Activated CD4-positive, alpha-beta T cell treated with anti-CD3 and anti-CD28 coated beads for 36 hours (primary cell): ENCODE measurements at regions not wholly inside any gene's neighbourhood (a gene's known extent, or its start where the extent isn't known, plus 50 kb on each side); places are given as distances from the start of the nearest gene placed in this dataset.

Experiments used
- ATAC-seq: fragments of 200-7000 bp; cut with Tn5 transposase; one replicate; pipeline ENCODE4 v1.10.0; 2021; ENCODE audit warnings: mild to moderate bottlenecking, moderate library complexity
- CTCF ChIA-PET: fragments of 350-600 bp; sonication (Branson Sonifier 250); formaldehyde crosslinking; loops from one replicate; lab custom pipeline; 2021; ENCODE audit warnings: antibody characterized with exemption; lab: Charles Lee
- POLR2A ChIA-PET: fragments of 350-600 bp; sonication (Branson Sonifier 250); formaldehyde crosslinking; loops from one replicate; lab custom pipeline; 2021; ENCODE audit warnings: antibody characterized with exemption, inconsistent platforms; lab: Charles Lee
- DNase-seq: peaks from one replicate; pipeline ENCODE4 v3.0.0-alpha.2; 2020
- H3K27ac Mint-ChIP-seq: one replicate; pipeline ENCODE4 v1.8.0; 2021; ENCODE audit warnings: mixed read lengths
- H3K27me3 Mint-ChIP-seq: one replicate; pipeline ENCODE4 v1.8.0; 2021; ENCODE audit warnings: mixed read lengths
- H3K36me3 Mint-ChIP-seq: one replicate; pipeline ENCODE4 v1.8.0; 2021; ENCODE audit warnings: low read depth, mixed read lengths
- H3K4me1 Mint-ChIP-seq: one replicate; pipeline ENCODE4 v1.8.0; 2021; ENCODE audit warnings: mixed read lengths
- H3K4me3 Mint-ChIP-seq: one replicate; pipeline ENCODE4 v1.8.0; 2021; ENCODE audit warnings: mild to moderate bottlenecking, moderate library complexity, mixed read lengths
- H3K9me3 Mint-ChIP-seq: one replicate; pipeline ENCODE4 v1.8.0; 2021; ENCODE audit warnings: low read depth, mixed read lengths
- intact Hi-C, 2 experiments: fragments of 100-400 bp; cut with DNase I in 1 of 2; cut with micrococcal nuclease in 1 of 2; formaldehyde crosslinking; loops; one replicate each; pipeline versions ENCODE4 v1.14.2 to v1.15.1; 2022 to 2024; cut with DNase I, micrococcal nuclease

DNA sequence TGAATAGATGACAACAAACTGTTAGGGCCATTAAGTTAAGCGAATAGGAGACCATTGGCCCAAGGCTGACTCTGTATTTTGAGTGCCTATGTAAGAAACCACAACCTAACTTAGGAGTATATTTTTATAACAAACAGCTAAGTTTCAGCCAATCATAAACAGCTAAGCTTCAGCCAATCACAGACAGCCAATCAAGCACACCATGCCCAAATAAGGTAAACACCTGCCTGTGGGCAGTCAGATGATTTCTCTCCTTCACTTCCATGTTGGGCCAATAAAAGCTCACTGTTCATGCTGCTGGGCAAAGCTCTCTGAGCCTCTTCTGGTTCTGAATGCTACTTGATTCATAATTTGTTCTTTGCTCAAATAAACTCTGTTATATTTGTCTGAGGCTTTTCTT lies 344.6 kb downstream of the BTG1 start:
- H3K27me3 Mint-ChIP-seq: no peaks in the 10 kb centered on the region
- peaks cover 3% of the 10 kb centered on the region for H3K4me1 Mint-ChIP-seq
- ATAC-seq (no peak), DNase-seq (no peak)
- H3K9me3 Mint-ChIP-seq: peaks cover 10% of the 10 kb centered on the region
- peaks cover 6% of the 10 kb centered on the region for H3K36me3 Mint-ChIP-seq
- intact Hi-C loops: no loop called here
- ChIA-PET CTCF (interaction anchor here (0.5 to 2.2 kb wide), 4 partner anchors 11 to 47 kb away, joined by 3 to 12 read pairs (median 4); no protein-coding TSS in a partner anchor), POLR2A (no interaction called here)
- no peak overlapping the region for H3K4me3 Mint-ChIP-seq
- H3K27ac Mint-ChIP-seq: no peak overlapping the region

DNA sequence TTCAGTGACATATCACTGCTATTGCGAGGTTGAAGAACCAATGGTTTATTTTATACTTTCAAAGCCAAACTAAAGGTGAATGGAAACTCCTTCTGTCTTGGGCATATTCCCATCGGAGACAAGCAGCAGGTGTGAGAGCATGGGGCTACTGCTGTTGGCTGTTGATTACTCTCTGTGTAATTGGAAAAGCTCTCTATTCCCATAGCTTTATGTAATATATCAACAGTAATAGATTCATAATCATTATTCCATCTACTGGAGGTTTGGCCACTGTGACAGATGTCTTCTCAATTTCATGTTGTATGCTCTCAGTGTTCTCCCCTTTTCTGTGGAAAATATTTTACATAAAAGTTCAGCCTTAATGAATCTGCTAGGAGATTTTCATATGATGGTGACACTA lies 352.0 kb downstream of the BTG1 start:
- CTCF ChIA-PET: no interaction called here
- Mint-ChIP-seq H3K27me3 (no peaks in the 10 kb centered on the region), H3K4me3 (no peak overlapping the region), H3K36me3 (no peaks in the 10 kb centered on the region), H3K27ac (no peak overlapping the region), H3K9me3 (no peaks in the 10 kb centered on the region), H3K4me1 (no peaks in the 10 kb centered on the region)
- POLR2A ChIA-PET: no interaction called here
- ATAC-seq: no peak
- DNase-seq: no peak
- intact Hi-C loops: no loop called here

DNA sequence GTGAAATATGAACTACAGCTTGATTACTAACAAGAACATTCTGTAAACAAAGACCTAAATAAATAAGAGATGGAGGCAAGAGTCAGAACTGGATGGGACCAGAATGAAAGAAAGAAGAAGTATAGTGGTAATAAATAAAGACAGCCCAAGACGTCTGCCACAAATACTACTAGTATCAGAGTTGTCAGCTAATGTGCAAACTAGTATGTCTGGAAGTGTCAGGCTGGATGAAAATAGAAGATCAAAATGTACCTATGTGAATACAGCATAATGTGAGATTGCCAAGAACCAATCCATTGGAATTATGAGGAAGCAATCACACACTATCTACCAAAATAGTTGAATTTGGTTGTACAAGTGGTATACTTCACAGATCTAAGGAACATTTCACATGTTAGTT lies 353.0 kb downstream of the BTG1 start:
- POLR2A ChIA-PET: no interaction called here
- Mint-ChIP-seq H3K27me3 (no peaks in the 10 kb centered on the region), H3K9me3 (no peaks in the 10 kb centered on the region), H3K4me3 (no peak overlapping the region), H3K4me1 (peaks cover 1% of the 10 kb centered on the region), H3K36me3 (no peaks in the 10 kb centered on the region), H3K27ac (no peak overlapping the region)
- DNase-seq (no peak), ATAC-seq (no peak)
- CTCF ChIA-PET: no interaction called here
- intact Hi-C loops: no loop called here

DNA sequence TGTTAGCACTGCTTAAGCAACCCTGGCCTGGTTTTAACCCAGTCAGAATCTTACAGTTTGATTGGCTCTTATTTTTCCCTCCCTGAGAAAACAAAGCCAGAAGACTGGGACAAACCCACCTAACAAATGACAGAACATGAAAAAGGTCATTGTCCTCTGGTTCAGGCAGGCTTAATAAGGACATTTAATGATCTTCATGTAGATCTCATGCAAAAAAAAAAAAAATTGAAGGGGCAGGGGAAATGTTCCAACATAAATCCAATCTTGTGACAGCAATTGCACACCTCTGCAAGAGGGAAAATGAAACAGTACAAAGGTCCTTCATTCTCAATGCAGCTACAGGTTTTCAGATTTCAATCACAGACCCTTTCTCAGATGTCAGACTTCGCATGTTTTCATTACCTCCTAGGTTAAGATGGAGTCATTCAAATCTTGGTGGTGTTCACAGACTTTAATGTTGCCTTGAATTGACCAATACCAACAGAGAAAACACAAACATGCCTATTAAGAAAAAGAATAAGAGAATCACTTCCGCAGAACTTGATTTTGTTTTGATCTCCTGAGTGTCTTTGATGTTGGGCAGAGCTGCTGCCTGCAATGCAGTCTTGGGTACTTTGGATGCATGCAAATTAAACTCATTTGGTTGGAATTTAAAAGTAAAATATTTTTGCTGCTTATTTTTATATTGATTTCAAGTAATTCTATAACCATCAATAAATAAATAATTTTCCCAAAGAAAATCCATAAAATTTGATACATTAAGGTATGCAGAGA lies 359.0 kb downstream of the BTG1 start:
- ATAC-seq (no peak), DNase-seq (no peak)
- H3K4me1 Mint-ChIP-seq: peaks cover 26% of the 10 kb centered on the region
- H3K4me3 Mint-ChIP-seq: no peak overlapping the region
- intact Hi-C loops: no loop called here
- no peaks in the 10 kb centered on the region for H3K36me3 Mint-ChIP-seq
- peaks cover 4% of the 10 kb centered on the region for H3K9me3 Mint-ChIP-seq
- no peaks in the 10 kb centered on the region for H3K27me3 Mint-ChIP-seq
- CTCF ChIA-PET: no interaction called here
- H3K27ac Mint-ChIP-seq: no peak overlapping the region
- POLR2A ChIA-PET: no interaction called here

DNA sequence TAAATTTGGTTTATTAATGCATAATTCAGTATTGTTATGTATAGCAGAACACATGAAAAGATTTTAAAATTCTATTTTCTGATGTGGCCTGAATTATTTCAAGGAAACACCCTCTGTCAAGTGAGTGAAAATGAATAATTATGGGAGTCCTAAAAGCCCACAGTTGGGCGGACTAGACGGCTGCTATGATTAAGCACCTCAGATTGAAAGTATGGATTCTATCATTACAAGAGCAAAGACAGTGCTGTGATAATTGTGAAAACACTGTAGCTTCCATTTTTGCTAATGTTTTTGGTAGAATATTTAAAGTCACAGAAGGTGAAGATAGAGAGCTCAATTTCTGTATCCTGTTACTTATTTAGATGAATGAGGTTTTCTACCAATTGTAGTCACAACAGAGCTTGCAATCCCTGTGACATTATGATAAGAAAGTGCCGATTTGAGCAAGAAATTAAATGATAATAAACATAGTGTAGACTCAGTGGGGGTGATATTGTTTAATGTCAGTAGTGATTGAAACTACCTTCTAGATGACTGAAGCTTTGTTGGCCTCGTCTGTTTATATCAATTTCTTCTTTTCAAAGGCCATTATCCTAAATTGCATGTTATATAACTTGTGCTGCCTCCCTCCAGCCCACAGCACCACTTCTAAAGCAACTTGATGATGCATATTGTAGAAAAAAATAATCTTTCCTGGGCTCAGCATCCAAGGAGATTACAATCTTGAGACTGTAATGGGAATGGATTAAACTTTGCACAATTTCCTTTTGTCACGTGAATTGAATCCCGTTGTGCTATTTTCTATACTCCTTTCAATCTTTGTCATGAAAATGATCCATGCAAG lies 359.8 kb downstream of the BTG1 start:
- H3K27ac Mint-ChIP-seq: peak overlapping the region; percentile 19
- ChIA-PET CTCF (interaction anchor here (0.9 kb wide), 1 partner anchor 863 kb away, joined by 3 read pairs; no protein-coding TSS in a partner anchor), POLR2A (no interaction called here)
- H3K4me3 Mint-ChIP-seq: no peak overlapping the region
- peaks cover 4% of the 10 kb centered on the region for H3K9me3 Mint-ChIP-seq
- no peaks in the 10 kb centered on the region for H3K27me3 Mint-ChIP-seq
- H3K36me3 Mint-ChIP-seq: no peaks in the 10 kb centered on the region
- peaks cover 26% of the 10 kb centered on the region for H3K4me1 Mint-ChIP-seq
- ATAC-seq: peak; percentile 91
- peak; percentile 35 for DNase-seq
- intact Hi-C loops: no loop called here

DNA sequence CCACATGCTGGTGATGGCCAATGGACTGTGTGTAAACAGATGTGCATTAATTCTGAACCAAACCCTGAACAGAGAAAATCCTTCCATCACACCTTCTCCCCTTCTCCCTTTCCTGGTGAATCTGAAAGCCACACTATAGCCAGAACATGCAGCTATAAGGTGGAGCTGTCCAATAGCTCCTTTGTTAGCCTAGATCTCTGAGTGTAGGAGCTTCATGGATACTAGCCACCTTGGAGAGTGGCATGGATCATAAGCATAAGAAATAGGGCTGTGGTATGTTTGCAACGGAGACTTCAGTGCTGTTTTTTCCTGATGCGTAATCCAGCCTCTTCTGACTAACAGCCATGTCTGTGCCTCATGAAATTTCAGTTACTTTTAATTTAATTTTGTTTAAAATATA lies 364.5 kb downstream of the BTG1 start:
- ChIA-PET POLR2A (interaction anchor here (0.7 kb wide), 1 partner anchor 763 kb away, joined by 3 read pairs; no protein-coding TSS in a partner anchor), CTCF (interaction anchor here (3.5 kb wide), 1 partner anchor 30 kb away, joined by 14 read pairs; no protein-coding TSS in a partner anchor)
- intact Hi-C loops: no loop called here
- no peak for ATAC-seq
- no peak overlapping the region for H3K27ac Mint-ChIP-seq
- H3K4me1 Mint-ChIP-seq: peaks cover 43% of the 10 kb centered on the region
- H3K4me3 Mint-ChIP-seq: no peak overlapping the region
- H3K9me3 Mint-ChIP-seq: peaks cover 4% of the 10 kb centered on the region
- no peaks in the 10 kb centered on the region for H3K27me3 Mint-ChIP-seq
- no peaks in the 10 kb centered on the region for H3K36me3 Mint-ChIP-seq
- DNase-seq: no peak

DNA sequence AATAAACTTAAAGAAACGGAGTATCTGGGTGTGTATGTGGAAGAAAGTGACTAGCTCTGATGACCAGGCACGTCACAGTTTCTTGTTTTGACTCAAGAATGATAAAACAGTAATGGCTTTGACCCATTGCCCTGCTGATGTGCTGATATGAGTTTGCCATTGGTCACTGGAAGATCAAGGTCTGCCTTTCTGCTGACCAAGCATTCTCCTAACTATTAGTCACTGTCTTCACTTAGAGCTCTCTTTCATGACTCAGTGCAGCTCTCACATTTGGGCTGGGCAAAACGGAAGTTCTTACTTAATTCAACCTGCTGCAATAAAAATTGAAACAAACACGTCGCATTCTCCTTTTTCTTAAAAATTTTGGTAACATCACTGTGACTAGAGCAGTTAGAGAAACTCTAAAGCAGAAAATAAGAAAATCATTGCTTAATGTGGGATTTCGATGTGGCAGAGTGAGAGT lies 366.7 kb downstream of the BTG1 start:
- intact Hi-C loops: loop anchor here (2.0 to 10.0 kb wide), 6 partner anchors 57 to 726 kb away; partner anchors contain the start of gene BTG1 (in 1 of the 2)
- CTCF ChIA-PET: interaction anchor here (0.7 to 2.0 kb wide), 6 partner anchors 22 to 365 kb away, joined by 3 to 11 read pairs (median 4); no protein-coding TSS in a partner anchor
- H3K27me3 Mint-ChIP-seq: no peaks in the 10 kb centered on the region

DNA sequence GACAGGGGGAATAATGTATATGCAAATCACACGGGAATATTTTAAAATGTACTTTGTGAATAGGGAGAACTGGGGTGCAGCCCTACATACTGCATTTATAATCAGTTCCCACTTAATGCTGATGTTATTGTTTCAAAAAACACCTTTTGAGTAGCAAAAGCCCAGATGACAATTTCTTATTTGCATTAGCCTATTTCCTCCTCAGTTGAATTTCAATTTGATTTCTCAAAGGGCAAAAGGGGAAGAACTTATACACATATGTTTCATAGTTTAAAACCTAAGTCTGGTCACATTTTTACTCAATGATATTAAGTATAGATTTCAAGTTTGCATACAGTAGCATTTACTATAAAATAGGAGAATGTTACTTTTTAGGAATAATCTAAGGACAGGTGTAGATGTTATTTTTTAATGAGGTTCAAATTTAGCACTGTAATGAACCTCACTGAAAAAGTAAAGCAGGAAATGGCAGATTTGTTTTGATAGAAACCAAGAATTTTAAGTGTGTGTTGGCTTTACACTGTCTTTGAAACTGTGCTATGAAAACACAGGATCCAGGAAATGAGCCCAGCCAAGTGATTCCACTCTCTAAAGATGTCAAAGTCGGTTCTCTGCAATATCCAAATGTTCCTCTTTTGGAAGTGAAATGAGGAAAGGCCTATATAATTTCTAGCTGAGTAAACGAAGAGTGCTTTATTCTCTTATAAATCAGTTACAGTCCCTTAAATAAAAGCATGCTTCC lies 367.4 kb downstream of the BTG1 start:
- Mint-ChIP-seq H3K4me1 (peaks cover 42% of the 10 kb centered on the region), H3K4me3 (no peak overlapping the region), H3K27ac (peak overlapping the region; percentile 81), H3K27me3 (no peaks in the 10 kb centered on the region), H3K9me3 (peaks cover 4% of the 10 kb centered on the region), H3K36me3 (no peaks in the 10 kb centered on the region)
- ChIA-PET CTCF (interaction anchor here (0.7 to 2.0 kb wide), 5 partner anchors 23 to 209 kb away, joined by 3 to 11 read pairs (median 3); no protein-coding TSS in a partner anchor), POLR2A (interaction anchor here (0.7 kb wide), 1 partner anchor 391 kb away, joined by 3 read pairs; no protein-coding TSS in a partner anchor)
- ATAC-seq (peak; percentile 45), DNase-seq (no peak)
- intact Hi-C loops: loop anchor here (2.0 to 10.0 kb wide), 6 partner anchors 56 to 727 kb away; partner anchors contain the start of gene BTG1 (in 1 of the 2)

More for the DNA sequence above, 366.7 kb downstream of the BTG1 start:
- Mint-ChIP-seq H3K36me3 (no peaks in the 10 kb centered on the region), H3K9me3 (peaks cover 4% of the 10 kb centered on the region), H3K4me3 (peak overlapping the region; percentile 46), H3K27ac (peak overlapping the region; percentile 81), H3K4me1 (peaks cover 42% of the 10 kb centered on the region)
- ATAC-seq (peak; percentile 91), DNase-seq (peak; percentile 63)
- POLR2A ChIA-PET: interaction anchor here (0.7 kb wide), 1 partner anchor 392 kb away, joined by 3 read pairs; no protein-coding TSS in a partner anchor

DNA sequence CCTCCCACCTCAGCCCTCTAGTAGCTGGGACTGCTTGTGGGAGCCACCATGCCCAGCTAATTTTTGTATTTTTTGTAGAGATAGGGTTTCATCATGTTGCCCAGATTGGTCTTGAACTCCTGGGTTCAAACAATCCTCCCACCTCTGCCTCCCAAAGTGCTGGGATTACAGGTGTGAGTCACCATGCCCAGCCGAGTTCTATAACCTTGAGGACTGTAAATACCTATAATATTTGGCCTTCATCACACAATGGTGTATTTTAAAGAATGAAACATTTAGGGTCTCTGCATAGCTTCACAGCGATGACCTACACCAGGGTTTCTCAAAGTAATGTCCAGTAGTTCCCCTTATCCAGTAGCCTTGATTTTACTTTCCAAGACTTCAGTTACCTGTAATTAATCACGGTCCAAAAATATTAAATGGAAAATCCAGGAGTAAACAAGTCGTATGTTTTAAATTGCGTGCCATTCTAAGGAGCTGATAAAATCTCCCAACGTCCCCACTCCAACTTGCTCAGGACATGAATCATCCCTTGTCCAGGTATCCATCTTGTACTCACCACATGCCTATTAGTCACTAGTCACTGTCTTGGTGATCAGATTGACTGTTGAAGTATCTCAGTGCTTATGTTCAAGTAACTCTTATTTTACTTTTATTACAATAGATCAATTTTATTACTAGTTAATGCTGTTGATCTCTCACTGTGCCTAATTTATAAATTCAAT lies 368.2 kb downstream of the BTG1 start:
- intact Hi-C loops: loop anchor here (2.0 to 10.0 kb wide), 4 partner anchors 55 to 727 kb away; no protein-coding TSS in a partner anchor
- peaks cover 41% of the 10 kb centered on the region for H3K4me1 Mint-ChIP-seq
- no peaks in the 10 kb centered on the region for H3K9me3 Mint-ChIP-seq
- ATAC-seq: peak; percentile 31
- H3K27me3 Mint-ChIP-seq: no peaks in the 10 kb centered on the region
- no peak overlapping the region for H3K27ac Mint-ChIP-seq
- H3K4me3 Mint-ChIP-seq: no peak overlapping the region
- ChIA-PET CTCF (interaction anchor here (0.8 kb wide), 1 partner anchor 34 kb away, joined by 3 read pairs; no protein-coding TSS in a partner anchor), POLR2A (no interaction called here)
- no peak for DNase-seq
- H3K36me3 Mint-ChIP-seq: no peaks in the 10 kb centered on the region

DNA sequence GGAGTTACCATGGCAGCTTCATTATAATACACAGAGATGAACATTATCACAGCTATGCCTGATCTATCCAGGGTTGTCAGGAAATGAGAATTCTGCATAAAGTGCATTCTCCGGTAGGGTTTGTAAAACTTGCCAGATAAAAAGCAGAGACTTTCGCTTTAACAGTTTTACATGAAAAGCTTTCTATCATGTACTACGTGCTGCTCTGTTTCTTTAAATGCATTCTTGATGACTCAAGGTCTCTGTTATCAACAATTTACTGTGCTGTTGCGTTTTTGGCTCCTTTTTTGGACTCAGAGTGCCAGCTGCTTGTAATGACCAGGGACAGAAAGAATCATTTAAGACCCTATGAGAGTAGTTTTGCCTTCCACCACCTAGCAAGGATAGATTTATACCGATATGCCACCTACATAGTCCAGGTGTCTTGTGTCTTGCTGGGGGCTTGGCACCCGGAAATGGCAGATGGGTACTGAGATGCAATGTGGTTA lies 371.2 kb downstream of the BTG1 start:
- H3K27ac Mint-ChIP-seq: peak overlapping the region; percentile 76
- DNase-seq: no peak
- H3K36me3 Mint-ChIP-seq: no peaks in the 10 kb centered on the region
- CTCF ChIA-PET: interaction anchor here (0.8 to 1.5 kb wide), 4 partner anchors 37 to 393 kb away, joined by 3 to 5 read pairs (median 4); no protein-coding TSS in a partner anchor
- no peak overlapping the region for H3K4me3 Mint-ChIP-seq
- H3K9me3 Mint-ChIP-seq: no peaks in the 10 kb centered on the region
- intact Hi-C loops: loop anchor here in 1 of 2 experiments (10.0 kb wide), 1 partner anchor 730 kb away; no protein-coding TSS in a partner anchor
- no peaks in the 10 kb centered on the region for H3K27me3 Mint-ChIP-seq
- peak; percentile 28 for ATAC-seq
- POLR2A ChIA-PET: no interaction called here
- peaks cover 40% of the 10 kb centered on the region for H3K4me1 Mint-ChIP-seq
